Activated CD8-positive, alpha-beta T cell treated with anti-CD3 and anti-CD28 coated beads, Interleukin-2, amount 10 ng/mL, durations not matched to agents 7 days and 5 days (primary cell): ENCODE measurements at regions not wholly inside any gene's neighbourhood (a gene's known extent, or its start where the extent isn't known, plus 50 kb on each side); places are given as distances from the start of the nearest gene placed in this dataset.

ENCODE experiments used
- ATAC-seq: fragments of 150-1000 bp; cut with Tn5 transposase; one replicate; pipeline ENCODE4 v1.10.0; 2021; ENCODE audit warnings: moderate library complexity
- CTCF ChIA-PET: fragments of 350-600 bp; sonication (Branson Sonifier 250); formaldehyde crosslinking; loops from one replicate; lab custom pipeline; 2021; ENCODE audit warnings: antibody characterized with exemption; lab: Charles Lee
- POLR2A ChIA-PET: fragments of 350-600 bp; sonication (Branson Sonifier 250); formaldehyde crosslinking; loops from one replicate; lab custom pipeline; 2021; ENCODE audit warnings: antibody characterized with exemption; lab: Charles Lee
- DNase-seq: peaks from one replicate; pipeline ENCODE4 v3.0.0-alpha.2; 2020
- H3K27ac Mint-ChIP-seq: one replicate; pipeline ENCODE4 v1.8.0; 2021; ENCODE audit warnings: mild to moderate bottlenecking, mixed read lengths
- H3K27me3 Mint-ChIP-seq: one replicate; pipeline ENCODE4 v1.8.0; 2021; ENCODE audit warnings: low read depth, mixed read lengths
- H3K36me3 Mint-ChIP-seq: one replicate; pipeline ENCODE4 v1.8.0; 2021; ENCODE audit warnings: low read depth, mixed read lengths
- H3K4me1 Mint-ChIP-seq: one replicate; pipeline ENCODE4 v1.8.0; 2021; ENCODE audit warnings: low read depth, mixed read lengths
- H3K4me3 Mint-ChIP-seq: one replicate; pipeline ENCODE4 v1.8.0; 2021; ENCODE audit warnings: mild to moderate bottlenecking, mixed read lengths
- H3K9me3 Mint-ChIP-seq: one replicate; pipeline ENCODE4 v1.8.0; 2022; ENCODE audit warnings: mixed read lengths; ENCODE audit not compliant: insufficient read depth

GRCh38 chr18:64714086-64714485 lies 565.2 kb upstream of the LINC00305 start:
- H3K9me3 Mint-ChIP-seq: no peaks in the 10 kb centered on the region
- no peaks in the 10 kb centered on the region for H3K27me3 Mint-ChIP-seq
- ChIA-PET CTCF (no interaction called here), POLR2A (no interaction called here)
- no peaks in the 10 kb centered on the region for H3K36me3 Mint-ChIP-seq
- H3K4me1 Mint-ChIP-seq: no peaks in the 10 kb centered on the region
- ATAC-seq (no peak), DNase-seq (no peak)
- no peak overlapping the region for H3K4me3 Mint-ChIP-seq
- H3K27ac Mint-ChIP-seq: no peak overlapping the region

GRCh38 chr18:64713284-64713683 lies 564.4 kb upstream of the LINC00305 start:
- DNase-seq (no peak), ATAC-seq (no peak)
- H3K4me1 Mint-ChIP-seq: no peaks in the 10 kb centered on the region
- H3K36me3 Mint-ChIP-seq: no peaks in the 10 kb centered on the region
- ChIA-PET CTCF (no interaction called here), POLR2A (no interaction called here)
- H3K27ac Mint-ChIP-seq: no peak overlapping the region
- no peak overlapping the region for H3K4me3 Mint-ChIP-seq
- H3K27me3 Mint-ChIP-seq: no peaks in the 10 kb centered on the region
- H3K9me3 Mint-ChIP-seq: no peaks in the 10 kb centered on the region

GRCh38 chr18:64712035-64712434 lies 563.1 kb upstream of the LINC00305 start:
- DNase-seq (no peak), ATAC-seq (no peak)
- Mint-ChIP-seq H3K4me1 (no peaks in the 10 kb centered on the region), H3K4me3 (no peak overlapping the region), H3K9me3 (no peaks in the 10 kb centered on the region), H3K27ac (no peak overlapping the region), H3K27me3 (no peaks in the 10 kb centered on the region), H3K36me3 (no peaks in the 10 kb centered on the region)
- ChIA-PET POLR2A (no interaction called here), CTCF (no interaction called here)

DNA sequence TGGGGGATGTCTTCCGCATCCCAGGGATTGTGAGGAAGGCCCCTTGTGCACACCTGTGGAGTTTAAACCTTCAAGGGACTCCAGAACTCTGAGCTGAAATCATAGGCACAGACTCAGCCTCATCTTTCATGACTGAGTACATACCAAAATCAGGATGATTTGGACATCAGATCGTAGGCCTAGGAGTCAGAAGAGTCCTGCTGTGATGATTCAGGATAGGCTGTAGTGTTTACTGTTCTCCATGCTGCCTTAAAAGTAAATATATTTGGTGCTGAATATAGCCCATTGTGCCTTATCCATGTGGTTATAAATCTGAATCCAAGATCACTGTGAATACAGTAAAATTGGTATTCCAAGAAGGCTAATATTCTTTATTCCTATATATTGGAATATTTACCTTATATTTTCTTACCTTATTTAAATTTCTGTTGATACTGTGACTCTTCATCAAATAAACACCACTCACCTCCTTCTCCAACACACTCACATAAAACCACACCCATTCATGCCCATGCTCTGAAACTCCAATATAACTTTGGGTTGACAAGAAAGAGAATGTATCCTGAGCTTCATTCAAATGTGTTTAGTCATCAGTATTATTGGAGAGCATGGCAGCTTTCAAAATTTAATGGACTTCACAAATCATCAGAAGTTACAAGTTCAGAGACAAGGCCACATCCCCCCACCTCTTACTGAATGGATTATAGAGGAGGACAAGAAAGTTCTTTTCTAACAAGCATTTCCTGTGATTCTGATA lies 561.4 kb upstream of the LINC00305 start:
- no peak overlapping the region for H3K27ac Mint-ChIP-seq
- peaks cover 3% of the 10 kb centered on the region for H3K9me3 Mint-ChIP-seq
- no peak for ATAC-seq
- no peaks in the 10 kb centered on the region for H3K27me3 Mint-ChIP-seq
- H3K4me1 Mint-ChIP-seq: no peaks in the 10 kb centered on the region
- ChIA-PET POLR2A (no interaction called here), CTCF (no interaction called here)
- H3K36me3 Mint-ChIP-seq: no peaks in the 10 kb centered on the region
- no peak for DNase-seq
- no peak overlapping the region for H3K4me3 Mint-ChIP-seq

- no peaks in the 10 kb centered on the region for H3K4me1 Mint-ChIP-seq
- H3K27ac Mint-ChIP-seq: no peak overlapping the region
- ChIA-PET CTCF (no interaction called here), POLR2A (no interaction called here)
- no peaks in the 10 kb centered on the region for H3K36me3 Mint-ChIP-seq
- no peak for DNase-seq
- ATAC-seq: no peak
- no peak overlapping the region for H3K4me3 Mint-ChIP-seq
- no peaks in the 10 kb centered on the region for H3K27me3 Mint-ChIP-seq
- peaks cover 4% of the 10 kb centered on the region for H3K9me3 Mint-ChIP-seq
Observed at GRCh38 chr18:64707052-64707451, 558.2 kb upstream of the LINC00305 start.

- ChIA-PET CTCF (no interaction called here), POLR2A (no interaction called here)
- Mint-ChIP-seq H3K27ac (no peak overlapping the region), H3K27me3 (no peaks in the 10 kb centered on the region), H3K9me3 (peaks cover 7% of the 10 kb centered on the region), H3K4me1 (no peaks in the 10 kb centered on the region), H3K36me3 (no peaks in the 10 kb centered on the region), H3K4me3 (no peak overlapping the region)
- ATAC-seq (no peak), DNase-seq (no peak)
Observed at GRCh38 chr18:64699081-64699480, 550.2 kb upstream of the LINC00305 start.

DNA sequence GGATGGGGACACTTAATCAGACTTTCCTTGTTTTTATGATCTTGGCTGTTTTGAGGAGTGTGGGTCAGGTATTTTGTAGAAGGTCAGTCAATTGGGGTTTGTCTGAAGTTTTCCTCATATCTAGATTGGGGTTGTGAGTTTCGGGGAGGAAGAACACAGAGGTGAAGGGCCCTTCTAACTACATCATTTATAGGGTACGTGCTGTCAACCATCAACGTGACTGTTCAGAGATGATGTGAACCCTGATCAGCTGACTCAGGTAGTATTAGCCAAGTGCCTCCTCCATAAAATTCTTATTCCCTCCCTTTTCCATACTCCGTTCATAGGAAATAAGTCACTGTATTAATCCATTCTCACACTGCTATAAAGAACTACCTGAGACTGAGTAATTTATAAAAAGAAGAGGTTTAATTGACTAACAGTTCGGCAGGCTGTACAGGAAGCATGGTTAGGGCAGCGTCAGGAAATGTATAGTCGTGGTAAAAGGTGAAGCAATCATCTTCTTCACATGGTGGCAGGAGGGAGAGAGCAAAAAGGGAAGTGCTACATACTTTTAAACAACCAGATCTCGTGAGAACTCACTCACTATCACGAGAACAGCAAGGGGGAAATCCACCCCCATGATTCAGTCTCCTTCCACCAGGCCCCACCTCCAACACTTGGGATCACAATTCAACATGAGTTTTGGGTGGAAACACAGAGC lies 547.1 kb upstream of the LINC00305 start:
- H3K27ac Mint-ChIP-seq: no peak overlapping the region
- H3K4me3 Mint-ChIP-seq: no peak overlapping the region
- H3K9me3 Mint-ChIP-seq: peaks cover 10% of the 10 kb centered on the region
- no peak for ATAC-seq
- CTCF ChIA-PET: no interaction called here
- no peak for DNase-seq
- POLR2A ChIA-PET: no interaction called here
- H3K4me1 Mint-ChIP-seq: no peaks in the 10 kb centered on the region
- no peaks in the 10 kb centered on the region for H3K36me3 Mint-ChIP-seq
- no peaks in the 10 kb centered on the region for H3K27me3 Mint-ChIP-seq

- no peaks in the 10 kb centered on the region for H3K36me3 Mint-ChIP-seq
- ATAC-seq (no peak), DNase-seq (no peak)
- ChIA-PET CTCF (no interaction called here), POLR2A (no interaction called here)
- no peak overlapping the region for H3K4me3 Mint-ChIP-seq
- no peaks in the 10 kb centered on the region for H3K27me3 Mint-ChIP-seq
- H3K4me1 Mint-ChIP-seq: no peaks in the 10 kb centered on the region
- peaks cover 10% of the 10 kb centered on the region for H3K9me3 Mint-ChIP-seq
- H3K27ac Mint-ChIP-seq: no peak overlapping the region
Observed at GRCh38 chr18:64693766-64694165, 544.9 kb upstream of the LINC00305 start.

DNA sequence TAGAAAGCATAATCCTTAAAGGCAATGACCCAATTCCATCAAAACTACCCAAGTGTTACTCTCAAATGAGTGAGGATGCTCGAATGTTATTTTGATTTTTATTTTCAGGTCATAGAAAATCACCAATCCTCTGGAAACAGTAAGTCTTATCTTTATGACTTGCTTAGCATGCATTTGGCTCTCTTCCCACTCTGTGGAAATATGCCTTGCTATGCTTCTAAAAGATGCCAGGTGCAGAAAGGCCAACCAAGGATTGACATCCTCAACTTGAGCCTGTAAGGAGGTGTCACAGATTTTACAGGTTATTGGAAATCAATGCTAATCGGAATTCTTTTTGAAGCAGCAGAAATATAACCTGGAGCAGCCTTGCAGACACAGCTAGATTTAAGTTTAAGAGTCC lies 543.9 kb upstream of the LINC00305 start:
- ATAC-seq: no peak
- H3K27me3 Mint-ChIP-seq: no peaks in the 10 kb centered on the region
- POLR2A ChIA-PET: no interaction called here

DNA sequence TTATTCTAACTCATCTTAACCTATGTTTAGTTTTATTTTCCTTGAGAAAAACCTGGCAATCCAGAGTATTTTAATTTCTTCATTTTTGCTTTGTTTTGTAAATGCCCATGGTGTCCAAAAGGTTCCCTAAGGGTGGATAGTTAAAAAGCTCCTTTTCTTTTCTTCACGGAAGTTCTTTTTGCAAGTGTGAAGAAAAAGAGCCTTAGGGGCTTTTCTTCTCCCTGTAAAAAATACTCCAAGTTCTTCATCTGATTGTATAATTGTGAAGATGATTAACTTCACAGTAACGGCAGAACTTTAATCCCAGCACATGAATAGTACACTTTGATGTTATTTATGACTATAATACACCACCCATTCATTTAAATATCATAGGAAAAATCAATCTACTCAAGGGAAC lies 530.2 kb upstream of the LINC00305 start:
- DNase-seq: no peak
- Mint-ChIP-seq H3K9me3 (peaks cover 22% of the 10 kb centered on the region), H3K4me3 (no peak overlapping the region), H3K4me1 (no peaks in the 10 kb centered on the region), H3K27me3 (no peaks in the 10 kb centered on the region), H3K27ac (no peak overlapping the region), H3K36me3 (no peaks in the 10 kb centered on the region)
- no peak for ATAC-seq
- CTCF ChIA-PET: no interaction called here
- POLR2A ChIA-PET: no interaction called here

More for the DNA sequence above, 543.9 kb upstream of the LINC00305 start:
- Mint-ChIP-seq H3K4me3 (no peak overlapping the region), H3K9me3 (peaks cover 6% of the 10 kb centered on the region), H3K36me3 (no peaks in the 10 kb centered on the region), H3K27ac (no peak overlapping the region), H3K4me1 (no peaks in the 10 kb centered on the region)
- CTCF ChIA-PET: no interaction called here
- DNase-seq: no peak

- no peak for ATAC-seq
- no peaks in the 10 kb centered on the region for H3K4me1 Mint-ChIP-seq
- no peaks in the 10 kb centered on the region for H3K27me3 Mint-ChIP-seq
- no peak overlapping the region for H3K27ac Mint-ChIP-seq
- no peak overlapping the region for H3K4me3 Mint-ChIP-seq
- CTCF ChIA-PET: no interaction called here
- no peak for DNase-seq
- POLR2A ChIA-PET: no interaction called here
- no peaks in the 10 kb centered on the region for H3K36me3 Mint-ChIP-seq
- H3K9me3 Mint-ChIP-seq: peaks cover 16% of the 10 kb centered on the region
Observed at GRCh38 chr18:64678048-64678447, 529.2 kb upstream of the LINC00305 start.

GRCh38 chr18:64674694-64675093 lies 525.8 kb upstream of the LINC00305 start:
- ChIA-PET CTCF (no interaction called here), POLR2A (no interaction called here)
- no peaks in the 10 kb centered on the region for H3K4me1 Mint-ChIP-seq
- no peak for DNase-seq
- H3K27ac Mint-ChIP-seq: no peak overlapping the region
- H3K9me3 Mint-ChIP-seq: peaks cover 15% of the 10 kb centered on the region
- no peaks in the 10 kb centered on the region for H3K27me3 Mint-ChIP-seq
- ATAC-seq: no peak
- no peaks in the 10 kb centered on the region for H3K36me3 Mint-ChIP-seq
- H3K4me3 Mint-ChIP-seq: no peak overlapping the region
